GM23338 (cell line): ENCODE measurements at regions not wholly inside any gene's neighbourhood (a gene's known extent, or its start where the extent isn't known, plus 50 kb on each side); places are given as distances from the start of the nearest gene placed in this dataset.

Experiments used
- ATAC-seq: fragments of 200-7000 bp; cut with Tn5 transposase; 3 replicates; pipeline ENCODE4 v1.9.1; 2020
- DNase-seq: peaks from one replicate; pipeline ENCODE4 v3.0.0-alpha.2; 2015; ENCODE audit warnings: low spot score
- H2AFZ ChIP-seq: fragments of 200-600 bp; sonication (generic); 2 replicates; pipeline ENCODE4 v1.8.0; 2016; ENCODE audit warnings: antibody characterized with exemption, mild to moderate bottlenecking, moderate library complexity
- H3F3A ChIP-seq: fragments of 200-600 bp; sonication (generic); replicated peaks from 2 replicates; pipeline ENCODE4 v1.8.0; 2017; ENCODE audit warnings: antibody characterized with exemption, mixed run types, low read depth
- H3K27ac ChIP-seq: fragments of 200-600 bp; sonication (generic); 2 replicates; pipeline ENCODE4 v1.6.1; 2016; ENCODE audit warnings: low read depth
- H3K27me3 ChIP-seq: fragments of 200-600 bp; sonication (generic); 2 replicates; pipeline ENCODE4 v1.8.0; 2016; ENCODE audit warnings: mild to moderate bottlenecking, mixed run types, moderate library complexity; ENCODE audit not compliant: insufficient read depth
- H3K36me3 ChIP-seq: fragments of 200-600 bp; sonication (generic); 2 replicates; pipeline ENCODE4 v1.8.0; 2016; ENCODE audit warnings: mild to moderate bottlenecking; ENCODE audit not compliant: insufficient read depth
- H3K4me1 ChIP-seq: fragments of 200-600 bp; sonication (generic); 2 replicates; pipeline ENCODE4 v1.8.0; 2016; ENCODE audit warnings: mild to moderate bottlenecking, moderate library complexity; ENCODE audit not compliant: insufficient read depth
- H3K4me2 ChIP-seq: fragments of 200-600 bp; sonication (generic); 2 replicates; pipeline ENCODE4 v1.7.1; 2017; ENCODE audit warnings: mixed run types
- H3K4me3 ChIP-seq: fragments of 200-600 bp; sonication (generic); 2 replicates; pipeline ENCODE4 v1.6.1; 2016; ENCODE audit warnings: mixed run types
- H3K79me2 ChIP-seq: fragments of 200-600 bp; sonication (generic); replicated peaks from 2 replicates; pipeline ENCODE4 v1.8.0; 2017; ENCODE audit warnings: mild to moderate bottlenecking; ENCODE audit not compliant: insufficient read depth
- H3K9me2 ChIP-seq: fragments of 200-600 bp; sonication (generic); 2 replicates; pipeline ENCODE4 v1.8.0; 2017; ENCODE audit not compliant: insufficient read depth
- H4K20me1 ChIP-seq: fragments of 200-600 bp; sonication (generic); replicated peaks from 2 replicates; pipeline ENCODE4 v1.8.0; 2017; ENCODE audit warnings: mild to moderate bottlenecking; ENCODE audit not compliant: insufficient read depth
- H3K27ac Mint-ChIP-seq: 2 replicates; pipeline ENCODE4 v1.8.0; 2020; ENCODE audit warnings: inconsistent platforms, mild to moderate bottlenecking, moderate library complexity, mixed read lengths
- H3K27me3 Mint-ChIP-seq: 3 replicates; pipeline ENCODE4 v1.8.0; 2022; ENCODE audit warnings: low read depth, mild to moderate bottlenecking, moderate library complexity, mixed read lengths, inconsistent platforms; ENCODE audit not compliant: insufficient read depth, poor library complexity
- H3K36me3 Mint-ChIP-seq: 3 replicates; pipeline ENCODE4 v1.8.0; 2021; ENCODE audit warnings: low read depth, mild to moderate bottlenecking, inconsistent platforms, moderate library complexity, mixed read lengths
- H3K4me1 Mint-ChIP-seq: 3 replicates; pipeline ENCODE4 v1.8.0; 2020; ENCODE audit warnings: mild to moderate bottlenecking, inconsistent platforms, mixed read lengths
- H3K4me3 Mint-ChIP-seq: 3 replicates; pipeline ENCODE4 v1.8.0; 2021; ENCODE audit warnings: moderate library complexity, mild to moderate bottlenecking, inconsistent platforms, mixed read lengths
- H3K9me3 Mint-ChIP-seq: 3 replicates; pipeline ENCODE4 v1.8.0; 2020; ENCODE audit warnings: moderate library complexity, mild to moderate bottlenecking, inconsistent platforms, mixed read lengths
- CREB1 ChIP-seq: fragments of 250-450 bp; sonication (Bioruptor Pico); IDR thresholded peaks from 2 replicates; pipeline ENCODE4 v1.5.0; 2020; ENCODE audit warnings: low read depth, mild to moderate bottlenecking, moderate library complexity
- CTCF ChIP-seq, 2 experiments: fragments of 200-600 bp in 1 of 2; sonication (generic) in 1 of 2; conservative IDR thresholded peaks; 2 replicates each; pipeline versions ENCODE4 v1.5.1 to v1.6.1; 2016 to 2017; ENCODE audit warnings: antibody characterized with exemption in 2 of 2, low read depth in 2 of 2, mild to moderate bottlenecking in 2 of 2, moderate library complexity in 1 of 2
- ETS1 ChIP-seq: IDR thresholded peaks from 2 replicates; pipeline ENCODE4 v1.6.1; 2016; ENCODE audit warnings: antibody characterized with exemption
- EZH2 ChIP-seq: fragments of 200-600 bp; sonication (generic); IDR thresholded peaks from one replicate; pipeline ENCODE4 v1.8.0; 2017; ENCODE audit warnings: antibody characterized with exemption, mild to moderate bottlenecking, low read depth; ENCODE audit not compliant: unreplicated experiment
- EZH2phosphoT487 ChIP-seq: fragments of 200-600 bp; sonication (generic); IDR thresholded peaks from one replicate; pipeline ENCODE4 v1.8.1; 2018; ENCODE audit warnings: antibody characterized with exemption; ENCODE audit not compliant: unreplicated experiment
- JUNB ChIP-seq: IDR thresholded peaks from one replicate; pipeline ENCODE4 v1.6.1; 2016; ENCODE audit warnings: antibody characterized with exemption; ENCODE audit not compliant: unreplicated experiment
- NANOG ChIP-seq: IDR thresholded peaks from 2 replicates; pipeline ENCODE4 v1.6.1; 2016; ENCODE audit warnings: antibody characterized with exemption, borderline replicate concordance
- POLR2AphosphoS5 ChIP-seq: IDR thresholded peaks from 2 replicates; pipeline ENCODE4 v1.6.1; 2016; ENCODE audit warnings: antibody characterized with exemption, low read depth
- REST ChIP-seq: IDR thresholded peaks from one replicate; pipeline ENCODE4 v1.6.1; 2018; ENCODE audit warnings: antibody characterized with exemption; ENCODE audit not compliant: unreplicated experiment
- STAT1 ChIP-seq: IDR thresholded peaks from one replicate; pipeline ENCODE4 v1.6.1; 2016; ENCODE audit warnings: antibody characterized with exemption; ENCODE audit not compliant: unreplicated experiment
- ZNF114 ChIP-seq: fragments of 250-450 bp; sonication (Bioruptor Pico); IDR thresholded peaks from 2 replicates; pipeline ENCODE4 v1.5.0; 2020; ENCODE audit warnings: mild to moderate bottlenecking, moderate library complexity
- ZNF331 ChIP-seq: fragments of 250-450 bp; sonication (Bioruptor Pico); IDR thresholded peaks from 2 replicates; pipeline ENCODE4 v1.5.0; 2020; ENCODE audit warnings: low read depth, mild to moderate bottlenecking, moderate library complexity
- TF ChIP-seq, protein P1 (sequence below): fragments of 250-450 bp; sonication (Bioruptor Pico); IDR thresholded peaks from 2 replicates; pipeline ENCODE4 v1.5.0; 2020; ENCODE audit warnings: mild to moderate bottlenecking, moderate library complexity

DNA sequence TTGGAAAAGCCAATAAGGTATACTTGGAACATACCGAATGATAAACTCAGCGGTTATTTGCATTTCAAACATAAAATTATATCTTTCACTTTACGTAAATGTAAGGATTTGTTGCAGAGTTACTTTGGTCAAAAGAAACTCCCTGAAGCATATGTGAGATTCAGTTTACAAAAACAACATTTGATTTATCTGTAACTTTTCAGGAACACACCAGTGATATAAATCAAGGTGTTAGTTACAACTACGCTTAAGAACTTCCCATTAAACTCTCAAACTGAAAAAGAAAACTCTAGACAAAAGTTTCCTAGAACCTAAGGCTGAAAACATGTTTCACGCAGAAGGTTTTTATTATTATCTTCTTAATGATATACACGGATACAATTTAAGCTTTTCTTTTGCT, 110.6 kb upstream of the MEIS1 start:
- H3K4me3 ChIP-seq: no peak overlapping the region

More for the DNA sequence above, 110.6 kb upstream of the MEIS1 start:
- H4K20me1 ChIP-seq: no peaks in the 10 kb centered on the region
- no peak overlapping the region for H2AFZ ChIP-seq
- no peaks in the 10 kb centered on the region for H3K9me2 ChIP-seq
- H3K27me3 Mint-ChIP-seq: peaks cover 3% of the 10 kb centered on the region
- no peaks in the 10 kb centered on the region for H3K79me2 ChIP-seq
- no peak overlapping the region for H3K4me3 Mint-ChIP-seq
- peaks cover 11% of the 10 kb centered on the region for H3K4me1 ChIP-seq
- H3K36me3 Mint-ChIP-seq: no peaks in the 10 kb centered on the region; the same call in 2 of the 3 replicates
- no peak overlapping the region for H3K4me2 ChIP-seq
- no peaks in the 10 kb centered on the region for H3K27me3 ChIP-seq
- no peak for DNase-seq
- no peak overlapping the region for H3K27ac Mint-ChIP-seq
- no peaks in the 10 kb centered on the region for H3K36me3 ChIP-seq
- H3K27ac ChIP-seq: no peak overlapping the region
- TF ChIP-seq, protein P1, sequence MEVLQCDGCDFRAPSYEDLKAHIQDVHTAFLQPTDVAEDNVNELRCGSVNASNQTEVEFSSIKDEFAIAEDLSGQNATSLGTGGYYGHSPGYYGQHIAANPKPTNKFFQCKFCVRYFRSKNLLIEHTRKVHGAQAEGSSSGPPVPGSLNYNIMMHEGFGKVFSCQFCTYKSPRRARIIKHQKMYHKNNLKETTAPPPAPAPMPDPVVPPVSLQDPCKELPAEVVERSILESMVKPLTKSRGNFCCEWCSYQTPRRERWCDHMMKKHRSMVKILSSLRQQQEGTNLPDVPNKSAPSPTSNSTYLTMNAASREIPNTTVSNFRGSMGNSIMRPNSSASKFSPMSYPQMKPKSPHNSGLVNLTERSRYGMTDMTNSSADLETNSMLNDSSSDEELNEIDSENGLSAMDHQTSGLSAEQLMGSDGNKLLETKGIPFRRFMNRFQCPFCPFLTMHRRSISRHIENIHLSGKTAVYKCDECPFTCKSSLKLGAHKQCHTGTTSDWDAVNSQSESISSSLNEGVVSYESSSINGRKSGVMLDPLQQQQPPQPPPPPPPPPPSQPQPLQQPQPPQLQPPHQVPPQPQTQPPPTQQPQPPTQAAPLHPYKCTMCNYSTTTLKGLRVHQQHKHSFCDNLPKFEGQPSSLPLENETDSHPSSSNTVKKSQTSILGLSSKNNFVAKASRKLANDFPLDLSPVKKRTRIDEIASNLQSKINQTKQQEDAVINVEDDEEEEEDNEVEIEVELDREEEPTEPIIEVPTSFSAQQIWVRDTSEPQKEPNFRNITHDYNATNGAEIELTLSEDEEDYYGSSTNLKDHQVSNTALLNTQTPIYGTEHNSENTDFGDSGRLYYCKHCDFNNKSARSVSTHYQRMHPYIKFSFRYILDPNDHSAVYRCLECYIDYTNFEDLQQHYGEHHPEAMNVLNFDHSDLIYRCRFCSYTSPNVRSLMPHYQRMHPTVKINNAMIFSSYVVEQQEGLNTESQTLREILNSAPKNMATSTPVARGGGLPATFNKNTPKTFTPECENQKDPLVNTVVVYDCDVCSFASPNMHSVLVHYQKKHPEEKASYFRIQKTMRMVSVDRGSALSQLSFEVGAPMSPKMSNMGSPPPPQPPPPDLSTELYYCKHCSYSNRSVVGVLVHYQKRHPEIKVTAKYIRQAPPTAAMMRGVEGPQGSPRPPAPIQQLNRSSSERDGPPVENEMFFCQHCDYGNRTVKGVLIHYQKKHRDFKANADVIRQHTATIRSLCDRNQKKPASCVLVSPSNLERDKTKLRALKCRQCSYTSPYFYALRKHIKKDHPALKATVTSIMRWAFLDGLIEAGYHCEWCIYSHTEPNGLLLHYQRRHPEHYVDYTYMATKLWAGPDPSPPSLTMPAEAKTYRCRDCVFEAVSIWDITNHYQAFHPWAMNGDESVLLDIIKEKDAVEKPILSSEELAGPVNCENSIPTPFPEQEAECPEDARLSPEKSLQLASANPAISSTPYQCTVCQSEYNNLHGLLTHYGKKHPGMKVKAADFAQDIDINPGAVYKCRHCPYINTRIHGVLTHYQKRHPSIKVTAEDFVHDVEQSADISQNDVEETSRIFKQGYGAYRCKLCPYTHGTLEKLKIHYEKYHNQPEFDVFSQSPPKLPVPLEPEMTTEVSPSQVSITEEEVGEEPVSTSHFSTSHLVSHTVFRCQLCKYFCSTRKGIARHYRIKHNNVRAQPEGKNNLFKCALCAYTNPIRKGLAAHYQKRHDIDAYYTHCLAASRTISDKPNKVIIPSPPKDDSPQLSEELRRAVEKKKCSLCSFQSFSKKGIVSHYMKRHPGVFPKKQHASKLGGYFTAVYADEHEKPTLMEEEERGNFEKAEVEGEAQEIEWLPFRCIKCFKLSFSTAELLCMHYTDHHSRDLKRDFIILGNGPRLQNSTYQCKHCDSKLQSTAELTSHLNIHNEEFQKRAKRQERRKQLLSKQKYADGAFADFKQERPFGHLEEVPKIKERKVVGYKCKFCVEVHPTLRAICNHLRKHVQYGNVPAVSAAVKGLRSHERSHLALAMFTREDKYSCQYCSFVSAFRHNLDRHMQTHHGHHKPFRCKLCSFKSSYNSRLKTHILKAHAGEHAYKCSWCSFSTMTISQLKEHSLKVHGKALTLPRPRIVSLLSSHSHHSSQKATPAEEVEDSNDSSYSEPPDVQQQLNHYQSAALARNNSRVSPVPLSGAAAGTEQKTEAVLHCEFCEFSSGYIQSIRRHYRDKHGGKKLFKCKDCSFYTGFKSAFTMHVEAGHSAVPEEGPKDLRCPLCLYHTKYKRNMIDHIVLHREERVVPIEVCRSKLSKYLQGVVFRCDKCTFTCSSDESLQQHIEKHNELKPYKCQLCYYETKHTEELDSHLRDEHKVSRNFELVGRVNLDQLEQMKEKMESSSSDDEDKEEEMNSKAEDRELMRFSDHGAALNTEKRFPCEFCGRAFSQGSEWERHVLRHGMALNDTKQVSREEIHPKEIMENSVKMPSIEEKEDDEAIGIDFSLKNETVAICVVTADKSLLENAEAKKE: no peak
- TF ChIP-seq CREB1 (CRISPR knock-in tag) (no peak), ZNF114 (CRISPR knock-in tag) (no peak), JUNB (no peak), EZH2phosphoT487 (no peak), REST (no peak), STAT1 (no peak), POLR2AphosphoS5 (no peak), CTCF (conservative IDR thresholded peaks at IDR 0.05; ENCODE audit: low read depth in 2 of 2) (no peak), ETS1 (no peak), NANOG (no peak), EZH2 (no peak), ZNF331 (no peak)
- no peaks in the 10 kb centered on the region; the same call in 2 of the 3 replicates for H3K9me3 Mint-ChIP-seq
- peaks cover 41% of the 10 kb centered on the region for H3K4me1 Mint-ChIP-seq
- no peaks in the 10 kb centered on the region for H3F3A ChIP-seq
- ATAC-seq: no peak
